ENCODE measurements at regions not wholly inside any gene's neighbourhood (a gene's known extent, or its start where the extent isn't known, plus 50 kb on each side); places are given as distances from the start of the nearest gene placed in this dataset.

DNA sequence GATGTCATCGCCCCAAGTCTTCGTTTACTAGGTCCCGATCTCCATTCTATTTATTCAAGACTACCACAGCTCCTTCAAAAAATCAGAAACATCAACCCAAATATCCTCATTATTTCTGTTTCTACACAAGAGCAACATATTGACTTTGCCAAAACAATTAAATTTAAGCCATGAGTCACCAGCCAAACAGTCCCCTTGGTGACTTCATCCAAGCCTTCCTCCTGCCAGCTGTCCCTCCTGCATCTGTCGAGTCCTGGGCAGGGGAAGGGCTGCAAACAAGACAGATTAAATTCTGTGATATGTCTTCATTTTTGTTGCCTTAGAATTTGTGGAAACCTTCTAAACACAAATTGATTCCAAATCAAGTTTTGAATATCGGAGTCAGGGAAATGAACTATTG is 110.3 kb downstream of the SP3 start:
- 70 to 78% (median 73%) methylated on average over 5 of the region's 5 CpGs for WGBS, 5 donors
- Histone ChIP-seq H3K27ac (no peak overlapping the region), H3K4me1 (peaks cover 0 to 5% (median 0%) of the 10 kb centered on the region in 4 donors), H3K4me3 (no peak overlapping the region), H3K9me3 (no peaks in the 10 kb centered on the region), H3K27me3 (peaks cover 0 to 7% (median 0%) of the 10 kb centered on the region in 3 donors), H3K36me3 (no peaks in the 10 kb centered on the region)
- TF ChIP-seq, protein P1, sequence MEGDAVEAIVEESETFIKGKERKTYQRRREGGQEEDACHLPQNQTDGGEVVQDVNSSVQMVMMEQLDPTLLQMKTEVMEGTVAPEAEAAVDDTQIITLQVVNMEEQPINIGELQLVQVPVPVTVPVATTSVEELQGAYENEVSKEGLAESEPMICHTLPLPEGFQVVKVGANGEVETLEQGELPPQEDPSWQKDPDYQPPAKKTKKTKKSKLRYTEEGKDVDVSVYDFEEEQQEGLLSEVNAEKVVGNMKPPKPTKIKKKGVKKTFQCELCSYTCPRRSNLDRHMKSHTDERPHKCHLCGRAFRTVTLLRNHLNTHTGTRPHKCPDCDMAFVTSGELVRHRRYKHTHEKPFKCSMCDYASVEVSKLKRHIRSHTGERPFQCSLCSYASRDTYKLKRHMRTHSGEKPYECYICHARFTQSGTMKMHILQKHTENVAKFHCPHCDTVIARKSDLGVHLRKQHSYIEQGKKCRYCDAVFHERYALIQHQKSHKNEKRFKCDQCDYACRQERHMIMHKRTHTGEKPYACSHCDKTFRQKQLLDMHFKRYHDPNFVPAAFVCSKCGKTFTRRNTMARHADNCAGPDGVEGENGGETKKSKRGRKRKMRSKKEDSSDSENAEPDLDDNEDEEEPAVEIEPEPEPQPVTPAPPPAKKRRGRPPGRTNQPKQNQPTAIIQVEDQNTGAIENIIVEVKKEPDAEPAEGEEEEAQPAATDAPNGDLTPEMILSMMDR (IDR thresholded peaks at IDR 0.05), result no peak
- peak in 1 of 3 donors; percentile 14 for TF ChIP-seq POLR2AphosphoS5 (IDR thresholded peaks at IDR 0.05)
- no peak for DNase-seq
- intact Hi-C loops (cut with DNase I; ENCODE audit: low total_unique reads), result no loop called here

DNA sequence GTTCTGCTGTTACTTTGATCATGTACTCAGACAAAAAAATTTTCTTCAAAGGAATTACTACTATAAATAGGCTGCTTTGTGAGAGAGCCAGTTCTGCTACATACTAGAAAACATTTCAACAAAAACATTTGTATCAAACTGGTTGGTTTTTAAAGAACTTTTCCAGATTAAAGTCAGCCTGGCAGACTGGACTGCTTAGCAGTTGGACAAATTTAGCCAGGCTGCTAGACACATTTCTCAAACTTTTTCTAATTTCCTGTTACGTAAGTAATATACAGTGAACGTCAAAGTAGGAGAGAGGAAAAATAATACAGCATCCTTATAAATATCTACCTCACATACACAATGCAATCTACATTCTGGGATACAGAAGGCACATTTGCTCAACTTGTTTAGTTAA is 109.5 kb downstream of the SP3 start:
- no peaks in the 10 kb centered on the region for H3K9me3 ChIP-seq
- no peaks in the 10 kb centered on the region for H3K36me3 ChIP-seq
- H3K4me1 ChIP-seq, result peaks cover 0 to 5% (median 0%) of the 10 kb centered on the region in 4 donors
- H3K4me3 ChIP-seq, result no peak overlapping the region
- no peak for DNase-seq
- WGBS, 5 donors, result 45 to 69% (median 65%) methylated on average over 2 of the region's 2 CpGs
- TF ChIP-seq POLR2AphosphoS5 (IDR thresholded peaks at IDR 0.05) (no peak), EP300 (IDR thresholded peaks at IDR 0.05) (no peak), POLR2A (IDR thresholded peaks at IDR 0.05) (no peak)
- TF ChIP-seq, protein P1 (IDR thresholded peaks at IDR 0.05), result no peak
- no peak overlapping the region for H3K27ac ChIP-seq
- intact Hi-C loops (cut with DNase I; ENCODE audit: low total_unique reads), result no loop called here
- H3K27me3 ChIP-seq, result peaks cover 0 to 7% (median 0%) of the 10 kb centered on the region in 3 donors

Small RNA genes in the stretch of these regions (small RNA-seq; reads per million reads assigned to genes)
- gene AC013410.2, result 0 reads per million in 4 donors

Measured in stomach (tissue), 8 donors.